PFSK-1 (cell line): ENCODE measurements at regions not wholly inside any gene's neighbourhood (a gene's known extent, or its start where the extent isn't known, plus 50 kb on each side); places are given as distances from the start of the nearest gene placed in this dataset.

ENCODE experiments used
- FOXP2 ChIP-seq: optimal IDR thresholded peaks from 2 replicates; pipeline ENCODE3; 2011; ENCODE audit warnings: borderline replicate concordance, control low read depth, inconsistent platforms; ENCODE audit not compliant: insufficient read depth; ENCODE audit errors: extremely low read length, extremely low read depth
- POLR2AphosphoS5 ChIP-seq: IDR thresholded peaks from 2 replicates; pipeline ENCODE4 v1.6.1; 2012; ENCODE audit warnings: low read depth, mild to moderate bottlenecking, control low read depth, low read length, moderate library complexity
- REST ChIP-seq, 2 experiments: IDR thresholded peaks; 2 replicates each; pipeline versions ENCODE4 v1.6.1 to v1.8.0; 2011 to 2012; ENCODE audit warnings: low read depth in 2 of 2, low read length in 2 of 2, control low read depth in 1 of 2, inconsistent platforms in 1 of 2, mild to moderate bottlenecking in 1 of 2, moderate library complexity in 1 of 2; ENCODE audit not compliant: insufficient read depth in 1 of 2
- SIN3A ChIP-seq: IDR thresholded peaks from 2 replicates; pipeline ENCODE4 v1.6.1; 2012; ENCODE audit warnings: mild to moderate bottlenecking, low read length, moderate library complexity, borderline replicate concordance; ENCODE audit not compliant: insufficient read depth
- TAF1 ChIP-seq: IDR thresholded peaks from 2 replicates; pipeline ENCODE4 v1.6.1; 2012; ENCODE audit warnings: low read length, control low read depth, borderline replicate concordance; ENCODE audit not compliant: insufficient read depth

GRCh38 chr12:61758661-61759060 lies 501.5 kb upstream of the USP15 start:
- no peak for TF ChIP-seq SIN3A
- TF ChIP-seq REST (IDR thresholded peaks at IDR 0.05; ENCODE audit: insufficient read depth in 1 of 2, low read depth in 2 of 2, low read length in 2 of 2) = no peak
- no peak for TF ChIP-seq FOXP2
- TF ChIP-seq TAF1 = no peak
- TF ChIP-seq POLR2AphosphoS5 = no peak

GRCh38 chr12:61765926-61766325 lies 494.3 kb upstream of the USP15 start:
- no peak for TF ChIP-seq SIN3A
- TF ChIP-seq TAF1 = no peak
- no peak for TF ChIP-seq POLR2AphosphoS5
- no peak for TF ChIP-seq FOXP2
- no peak for TF ChIP-seq REST (IDR thresholded peaks at IDR 0.05; ENCODE audit: insufficient read depth in 1 of 2, low read depth in 2 of 2, low read length in 2 of 2)

- TF ChIP-seq SIN3A = no peak
- TF ChIP-seq TAF1 = no peak
- no peak for TF ChIP-seq POLR2AphosphoS5
- no peak for TF ChIP-seq FOXP2
- no peak for TF ChIP-seq REST (IDR thresholded peaks at IDR 0.05; ENCODE audit: insufficient read depth in 1 of 2, low read depth in 2 of 2, low read length in 2 of 2)
Observed at GRCh38 chr12:61780435-61780834, 479.8 kb upstream of the USP15 start.

- TF ChIP-seq REST (IDR thresholded peaks at IDR 0.05; ENCODE audit: insufficient read depth in 1 of 2, low read depth in 2 of 2, low read length in 2 of 2) (no peak), FOXP2 (no peak), POLR2AphosphoS5 (no peak), SIN3A (no peak), TAF1 (no peak)
Observed at GRCh38 chr12:61781021-61781581, 479.1 kb upstream of the USP15 start.
